Stomach (tissue), 8 donors: ENCODE measurements at regions not wholly inside any gene's neighbourhood (a gene's known extent, or its start where the extent isn't known, plus 50 kb on each side); places are given as distances from the start of the nearest gene placed in this dataset.

ENCODE experiments used
- DNase-seq, 2 donors: peaks; one replicate each; pipeline versions ENCODE4 v3.0.0 to v3.0.0-alpha.2; 2013 to 2019
- H3K27ac ChIP-seq, 5 donors: fragments of 200-600 bp in 4 of 5; sonication (generic) in 4 of 5; one replicate each; pipeline ENCODE4 v1.5.1; 2013 to 2019; ENCODE audit warnings: mild to moderate bottlenecking in 1 of 5, moderate library complexity in 1 of 5
- H3K27me3 ChIP-seq, 3 donors: fragments of 200-600 bp; sonication (generic); one replicate each; pipeline ENCODE4 v1.5.1; 2017 to 2019; ENCODE audit warnings: mixed run types in 1 of 3
- H3K36me3 ChIP-seq, 4 donors: fragments of 200-600 bp; sonication (generic); 1 replicate in 3 of 4; 2 replicates in 1 of 4; pipeline ENCODE4 v1.5.1; 2016 to 2019
- H3K4me1 ChIP-seq, 4 donors: fragments of 200-600 bp; sonication (generic); one replicate each; pipeline ENCODE4 v1.5.1; 2016 to 2019
- H3K4me3 ChIP-seq, 4 donors: fragments of 200-600 bp; sonication (generic) in 3 of 4; one replicate each; pipeline ENCODE4 v1.5.1; 2016 to 2019; ENCODE audit warnings: mild to moderate bottlenecking in 1 of 4
- H3K9me3 ChIP-seq, 4 donors: fragments of 200-600 bp; sonication (generic); one replicate each; pipeline ENCODE4 v1.5.1; 2016 to 2019
- CTCF ChIP-seq, 7 experiments: fragments of 450-650 bp in 4 of 7; fragments of 200-600 bp in 3 of 7; sonication (generic) in 3 of 7; IDR thresholded peaks; one replicate each; pipeline ENCODE4 v1.5.1; 2016 to 2019; ENCODE audit warnings: antibody characterized with exemption in 7 of 7, control low read depth in 2 of 7, mild to moderate bottlenecking in 1 of 7
- EP300 ChIP-seq: sonication (generic); formaldehyde crosslinking; IDR thresholded peaks from one replicate; pipeline ENCODE4 v1.6.1; 2017; ENCODE audit warnings: antibody characterized with exemption
- POLR2A ChIP-seq, 4 donors: fragments of 450-650 bp; IDR thresholded peaks; one replicate each; pipeline ENCODE4 v1.6.1; 2016; ENCODE audit warnings: antibody characterized with exemption in 4 of 4, control low read depth in 2 of 4, mild to moderate bottlenecking in 1 of 4, moderate library complexity in 1 of 4
- POLR2AphosphoS5 ChIP-seq, 3 donors: sonication (generic); formaldehyde crosslinking; IDR thresholded peaks; one replicate each; pipeline ENCODE4 v1.6.1; 2016; ENCODE audit warnings: antibody characterized with exemption in 3 of 3
- WGBS, 5 donors: extraction: QIAGEN DNeasy Blood & Tissue Kit in 3 of 5; methylation state at CpG; one replicate each; pipeline versions ENCODE4 v1.1.5 to v1.1.7; 2013 to 2018; 5-methylcytosine and 5-hydroxymethylcytosine counted together
- intact Hi-C: fragments of 100-400 bp; cut with DNase I; formaldehyde crosslinking; loops from one replicate; pipeline ENCODE4 v1.15.1; 2023; ENCODE audit warnings: low total_unique reads
- donor health status: healthy with polysubstance abuse.
- donor health status: Bipolar disorder and iron deficiency.
- donor health status: healthy.

- H3K4me1 ChIP-seq = no peaks in the 10 kb centered on the region
- H3K4me3 ChIP-seq = no peak overlapping the region
- no peaks in the 10 kb centered on the region for H3K36me3 ChIP-seq
- peaks cover 0 to 4% (median 0%) of the 10 kb centered on the region in 4 donors for H3K9me3 ChIP-seq
- no peak for DNase-seq
- intact Hi-C loops = no loop called here
- no peaks in the 10 kb centered on the region for H3K27me3 ChIP-seq
- no peak overlapping the region for H3K27ac ChIP-seq
- TF ChIP-seq POLR2AphosphoS5 (IDR thresholded peaks at IDR 0.05) = no peak
- WGBS, 5 donors = 39 to 66% (median 56%) methylated on average over 3 of the region's 3 CpGs
These were observed 1005.2 kb upstream of the CADM2 start for GRCh38 chr3:83953417-83954089.

GRCh38 chr3:83956431-83956830 is 1002.4 kb upstream of the CADM2 start:
- Histone ChIP-seq H3K4me1 (no peaks in the 10 kb centered on the region), H3K9me3 (no peaks in the 10 kb centered on the region), H3K4me3 (no peak overlapping the region), H3K36me3 (no peaks in the 10 kb centered on the region), H3K27ac (no peak overlapping the region), H3K27me3 (no peaks in the 10 kb centered on the region)
- no peak for DNase-seq
- intact Hi-C loops = no loop called here
- TF ChIP-seq EP300 (no peak), CTCF (IDR thresholded peaks at IDR 0.05) (no peak), POLR2A (IDR thresholded peaks at IDR 0.05) (no peak), POLR2AphosphoS5 (IDR thresholded peaks at IDR 0.05) (no peak)
- 71 to 85% (median 78%) methylated on average over 3 of the region's 3 CpGs for WGBS, 5 donors

GRCh38 chr3:83968356-83968755 is 990.4 kb upstream of the CADM2 start:
- intact Hi-C loops = no loop called here
- Histone ChIP-seq H3K27ac (no peak overlapping the region), H3K4me1 (no peaks in the 10 kb centered on the region), H3K36me3 (no peaks in the 10 kb centered on the region), H3K27me3 (no peaks in the 10 kb centered on the region), H3K4me3 (no peak overlapping the region), H3K9me3 (peaks cover 0 to 9% (median 4%) of the 10 kb centered on the region in 4 donors)
- DNase-seq = no peak
- 73 to 84% (median 81%) methylated on average over 7 of the region's 7 CpGs for WGBS, 5 donors
- TF ChIP-seq POLR2AphosphoS5 (IDR thresholded peaks at IDR 0.05) = no peak
- no peak for TF ChIP-seq CTCF (IDR thresholded peaks at IDR 0.05)
- TF ChIP-seq EP300 = no peak
- TF ChIP-seq POLR2A (IDR thresholded peaks at IDR 0.05) = no peak

GRCh38 chr3:83971666-83972065 is 987.1 kb upstream of the CADM2 start:
- no peaks in the 10 kb centered on the region for H3K27me3 ChIP-seq
- H3K4me1 ChIP-seq = no peaks in the 10 kb centered on the region
- 85 to 93% (median 87%) methylated on average over 1 of the region's 1 CpG for WGBS, 5 donors
- no peak overlapping the region for H3K27ac ChIP-seq
- TF ChIP-seq EP300 (no peak), CTCF (IDR thresholded peaks at IDR 0.05) (no peak), POLR2A (IDR thresholded peaks at IDR 0.05) (no peak), POLR2AphosphoS5 (IDR thresholded peaks at IDR 0.05) (no peak)
- no peak for DNase-seq
- no peak overlapping the region for H3K4me3 ChIP-seq
- H3K36me3 ChIP-seq = no peaks in the 10 kb centered on the region
- H3K9me3 ChIP-seq = peaks cover 0 to 9% (median 4%) of the 10 kb centered on the region in 4 donors
- intact Hi-C loops = no loop called here

GRCh38 chr3:84008623-84009022 is 950.2 kb upstream of the CADM2 start:
- no peaks in the 10 kb centered on the region for H3K27me3 ChIP-seq
- H3K4me1 ChIP-seq = no peaks in the 10 kb centered on the region
- no peaks in the 10 kb centered on the region for H3K36me3 ChIP-seq
- intact Hi-C loops = no loop called here
- TF ChIP-seq EP300 (no peak), POLR2AphosphoS5 (IDR thresholded peaks at IDR 0.05) (no peak), CTCF (IDR thresholded peaks at IDR 0.05) (no peak), POLR2A (IDR thresholded peaks at IDR 0.05) (no peak)
- no peak overlapping the region for H3K4me3 ChIP-seq
- H3K9me3 ChIP-seq = peaks cover 0 to 6% (median under 1%) of the 10 kb centered on the region in 4 donors
- WGBS, 5 donors = 42 to 63% (median 42%) methylated on average over 1 of the region's 1 CpG
- no peak for DNase-seq
- H3K27ac ChIP-seq = no peak overlapping the region
